Stimulated activated CD4-positive, alpha-beta T cell treated with anti-CD3 and anti-CD28 coated beads, Interleukin-1b, Interleukin-23, amount 100 ng/mL, for 24 hours (primary cell): ENCODE measurements at regions not wholly inside any gene's neighbourhood (a gene's known extent, or its start where the extent isn't known, plus 50 kb on each side); places are given as distances from the start of the nearest gene placed in this dataset.

Experiments
- DNase-seq, 4 experiments: peaks; one replicate each; pipeline ENCODE4 v3.0.0-alpha.2; 2020; ENCODE audit warnings: low read depth in 4 of 4, low spot score in 1 of 4

DNA sequence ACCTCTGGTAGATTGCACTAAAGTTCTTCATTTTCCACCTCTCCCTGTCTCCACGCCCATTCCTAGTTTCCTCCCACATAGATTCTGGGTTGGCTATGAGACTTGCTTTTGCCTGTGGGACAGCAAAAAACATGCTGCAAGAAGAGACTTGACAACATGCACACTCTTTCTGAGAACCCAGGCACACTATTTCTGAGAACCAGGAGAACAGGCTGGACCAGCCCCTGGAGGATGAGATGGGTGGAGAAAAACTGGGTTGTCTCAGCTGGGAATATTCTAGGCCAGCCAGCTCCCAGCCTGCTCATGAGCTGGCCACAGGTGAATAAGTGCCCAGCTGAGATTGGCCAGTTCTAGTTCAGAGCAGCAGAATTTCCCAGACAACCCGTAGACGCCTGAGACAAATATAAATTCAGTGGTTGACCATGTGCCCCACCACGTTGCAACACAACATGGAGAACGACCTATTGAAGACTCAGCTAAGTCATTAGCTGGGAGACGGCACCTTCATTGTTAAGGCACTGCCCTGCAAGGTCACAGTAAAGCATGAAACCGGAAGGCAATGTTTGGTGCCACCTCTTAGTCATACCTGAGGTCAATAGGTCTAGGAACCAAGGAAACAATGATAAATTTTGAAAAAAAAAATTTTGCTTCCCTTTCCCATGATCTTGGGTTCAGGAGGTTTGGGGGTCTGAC lies 92.7 kb upstream of the AKR1E2 start:
- DNase-seq, result no peak

DNA sequence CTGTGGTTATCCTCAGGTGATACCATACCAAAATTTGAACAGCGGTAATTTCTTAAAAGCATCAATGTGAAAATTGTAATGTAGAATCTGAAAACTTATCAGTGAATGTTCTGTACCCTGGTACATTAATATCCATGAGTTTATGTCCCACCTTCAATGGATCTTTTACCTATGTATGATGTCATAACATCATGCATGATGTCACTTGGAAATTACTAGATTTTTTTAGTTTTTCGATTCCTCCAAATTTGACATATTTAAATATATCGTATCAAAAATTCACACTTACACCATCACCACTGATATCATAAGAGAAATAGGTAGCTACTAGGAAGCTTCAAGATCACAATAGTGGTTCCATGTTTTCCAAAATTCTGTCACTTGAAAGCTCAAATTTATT lies 95.0 kb upstream of the AKR1E2 start:
- DNase-seq, result no peak

DNA sequence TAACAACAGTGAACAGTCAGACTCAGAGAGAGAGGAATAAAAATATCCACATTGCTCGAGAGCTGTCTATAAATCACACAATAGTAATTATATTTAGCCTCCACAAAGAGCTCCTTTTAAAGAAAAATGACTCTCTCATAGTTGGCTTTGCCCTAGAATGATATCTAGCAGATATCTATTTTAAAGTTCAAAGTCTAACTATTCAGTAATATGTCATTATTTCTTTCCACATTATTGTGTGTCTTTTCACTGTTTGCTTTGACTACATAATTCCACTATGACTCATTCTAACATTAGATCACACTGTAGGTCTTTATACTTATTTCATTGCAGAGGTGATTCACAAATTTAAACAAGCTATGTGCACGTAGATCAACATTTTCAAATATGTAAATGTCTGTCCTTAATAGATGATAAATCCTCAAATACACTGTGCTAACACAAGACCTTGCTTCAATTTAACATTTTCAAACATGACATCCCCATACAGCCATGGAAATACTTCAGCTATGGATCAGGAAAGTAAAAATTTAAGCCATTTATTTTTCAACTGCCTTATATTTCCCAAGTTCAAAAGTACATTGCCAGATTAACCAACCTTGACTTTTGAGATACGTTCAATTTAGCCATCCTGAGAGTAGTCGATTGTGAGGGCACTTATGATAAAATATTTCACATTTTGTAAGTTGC lies 99.9 kb upstream of the AKR1E2 start:
- no peak for DNase-seq

DNA sequence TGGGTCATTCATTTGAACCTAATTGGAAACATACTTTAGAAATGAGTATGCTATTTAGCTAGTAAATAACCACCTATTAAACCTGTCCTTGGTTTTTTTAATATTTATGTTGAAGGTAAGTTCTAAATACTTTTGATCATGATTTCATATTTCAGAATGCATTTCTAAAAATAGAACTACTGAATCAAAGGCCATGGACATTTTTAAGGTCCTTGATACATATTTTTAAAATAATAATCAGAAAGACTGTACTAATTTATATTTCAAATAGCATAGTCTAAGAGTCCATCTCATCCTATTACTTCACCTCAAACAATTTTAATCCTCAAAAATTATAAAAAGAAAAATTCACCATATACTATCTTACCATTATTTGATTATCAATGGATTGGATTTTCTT lies 102.1 kb upstream of the AKR1E2 start:
- no peak for DNase-seq

DNA sequence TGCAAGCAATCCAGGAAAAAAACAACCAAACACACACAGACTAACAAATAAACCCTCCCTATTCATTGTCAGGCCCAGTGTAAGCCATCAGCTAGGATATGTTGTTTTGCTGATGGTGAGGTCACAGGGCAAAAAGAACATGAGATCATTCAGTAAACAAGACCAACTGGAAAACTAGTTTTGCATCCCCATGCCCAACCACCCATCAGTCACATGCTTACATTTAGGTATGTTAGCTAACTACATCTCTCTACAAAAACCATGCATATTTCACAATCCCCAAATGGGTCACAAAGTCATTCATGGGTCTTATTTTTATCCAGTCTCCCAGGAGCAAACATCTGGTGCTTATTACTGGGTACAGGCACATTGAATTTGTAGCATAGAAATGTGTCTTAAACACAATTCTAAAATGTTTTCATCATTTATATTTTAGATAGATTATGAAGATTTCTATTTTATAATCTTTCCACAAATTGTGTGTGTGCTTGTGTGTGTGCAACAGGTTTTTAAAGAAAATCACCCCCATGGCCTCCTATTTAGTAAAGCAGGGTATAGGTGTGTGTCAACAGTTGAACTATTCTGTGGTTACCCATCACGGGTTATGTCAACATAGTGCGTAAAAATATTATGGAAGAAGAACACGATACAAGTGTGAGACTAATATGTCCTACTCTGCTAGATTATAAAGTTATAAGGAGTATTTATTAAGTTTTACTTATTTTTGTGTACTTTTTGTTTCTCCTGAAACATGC lies 103.8 kb upstream of the AKR1E2 start:
- no peak for DNase-seq

DNA sequence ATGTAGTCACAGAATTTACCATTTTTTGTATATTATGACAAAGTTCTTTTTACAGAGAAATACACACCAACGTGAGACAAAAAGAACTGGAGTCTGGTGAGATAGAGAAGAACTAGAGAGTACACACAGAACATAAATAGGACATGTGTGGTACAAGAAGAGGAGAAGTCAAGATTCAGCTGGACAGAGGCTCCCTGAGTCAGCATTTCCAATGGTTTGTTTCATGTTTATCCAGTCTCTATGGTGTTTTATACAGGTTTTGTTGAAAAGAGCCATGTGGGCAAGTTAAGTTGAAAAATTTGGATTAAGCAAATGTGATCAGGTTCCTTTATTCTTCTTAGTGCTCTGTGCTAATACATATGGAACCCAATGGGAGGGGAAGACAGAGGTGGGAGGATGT lies 105.5 kb upstream of the AKR1E2 start:
- no peak for DNase-seq

DNA sequence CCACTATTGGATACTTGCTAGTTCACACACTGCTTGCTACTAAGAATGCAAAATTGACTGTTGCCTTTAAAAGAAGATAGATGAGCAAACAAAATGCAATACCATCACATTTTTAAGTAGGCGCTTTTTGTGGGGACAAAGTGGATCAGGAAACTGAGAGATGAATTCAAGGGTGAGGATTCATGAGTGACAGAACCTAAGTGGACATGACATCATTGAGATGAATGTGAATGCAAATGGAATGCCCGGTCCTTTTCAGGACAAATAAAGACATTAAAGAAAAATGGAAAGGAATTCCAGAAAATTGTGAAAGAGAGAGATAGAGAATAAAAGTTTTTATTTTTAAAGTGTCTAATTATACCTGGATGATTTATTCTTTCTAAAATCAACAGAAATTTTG lies 106.3 kb upstream of the AKR1E2 start:
- DNase-seq, result no peak

DNA sequence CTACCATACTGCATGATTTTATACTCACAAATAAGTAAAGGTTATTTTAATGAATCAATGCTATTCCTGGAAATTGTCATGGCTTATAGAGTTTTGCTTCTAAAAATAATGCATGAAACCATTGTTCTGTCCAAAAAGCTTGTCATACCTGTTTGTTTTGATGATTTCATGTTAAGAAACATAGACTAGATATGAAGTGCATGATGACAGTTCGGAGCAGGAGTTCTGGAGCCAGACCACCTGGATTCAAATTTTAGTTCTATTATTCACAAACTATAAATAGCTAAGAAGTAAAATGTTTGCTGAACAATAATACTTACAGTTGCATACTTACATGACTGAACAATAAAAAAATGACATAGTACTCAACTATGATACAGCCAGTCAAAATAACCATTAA lies 107.0 kb upstream of the AKR1E2 start:
- DNase-seq, result no peak

DNA sequence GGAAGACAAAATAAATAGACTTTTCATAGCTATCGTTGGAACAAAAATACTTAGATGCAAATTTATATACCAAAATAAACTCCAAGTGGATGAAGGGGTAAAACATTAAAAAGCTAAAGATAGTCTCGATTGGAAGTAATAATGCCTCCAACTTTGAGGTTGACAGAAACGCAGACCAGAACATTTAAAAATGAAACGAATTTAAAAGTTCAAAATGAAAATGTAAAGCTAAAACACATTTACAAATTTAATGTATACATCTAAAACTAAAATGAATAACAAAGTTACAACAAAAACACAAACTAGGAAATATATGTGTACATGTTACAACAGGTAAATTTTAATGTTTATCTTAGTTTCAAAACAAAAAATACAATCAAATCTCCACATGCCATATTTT lies 107.5 kb upstream of the AKR1E2 start:
- no peak for DNase-seq

DNA sequence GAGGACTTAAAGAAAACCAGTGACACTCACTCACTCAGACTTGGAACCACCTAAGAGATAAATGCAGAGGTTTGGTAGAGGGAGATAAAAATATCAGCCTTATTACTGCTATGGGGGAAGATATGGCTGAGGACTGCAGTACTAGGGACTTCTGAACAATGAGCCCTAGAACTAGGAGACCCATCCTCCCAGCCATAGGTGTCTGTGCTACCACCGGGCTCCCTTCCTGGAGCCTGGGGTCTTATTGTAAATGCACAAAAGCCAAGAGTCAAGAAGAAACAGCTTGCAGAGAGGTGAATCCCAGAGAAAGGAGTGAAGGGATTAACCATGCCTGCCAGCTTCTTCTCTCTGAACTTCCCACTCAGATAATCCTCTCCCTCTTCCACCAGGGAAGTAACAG lies 108.3 kb upstream of the AKR1E2 start:
- no peak for DNase-seq

DNA sequence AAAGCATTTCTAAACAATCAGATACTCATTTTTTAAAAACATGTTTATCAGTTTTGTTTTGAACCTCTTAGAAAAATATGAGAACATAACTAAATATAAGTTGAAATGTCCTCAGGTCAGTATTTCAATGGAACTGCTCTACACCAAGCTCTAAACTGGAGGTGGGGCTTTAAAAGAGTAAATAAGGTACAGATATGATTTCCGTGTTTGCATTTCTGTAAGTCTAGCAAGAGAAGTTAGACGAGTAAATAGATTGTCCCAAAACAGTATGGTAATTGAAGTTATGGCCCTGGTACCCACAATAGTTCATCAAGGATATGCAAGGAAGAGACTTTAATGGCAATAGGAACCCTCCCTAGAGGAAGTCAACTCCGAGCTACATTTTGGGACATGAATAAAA lies 115.1 kb upstream of the AKR1E2 start:
- no peak for DNase-seq

DNA sequence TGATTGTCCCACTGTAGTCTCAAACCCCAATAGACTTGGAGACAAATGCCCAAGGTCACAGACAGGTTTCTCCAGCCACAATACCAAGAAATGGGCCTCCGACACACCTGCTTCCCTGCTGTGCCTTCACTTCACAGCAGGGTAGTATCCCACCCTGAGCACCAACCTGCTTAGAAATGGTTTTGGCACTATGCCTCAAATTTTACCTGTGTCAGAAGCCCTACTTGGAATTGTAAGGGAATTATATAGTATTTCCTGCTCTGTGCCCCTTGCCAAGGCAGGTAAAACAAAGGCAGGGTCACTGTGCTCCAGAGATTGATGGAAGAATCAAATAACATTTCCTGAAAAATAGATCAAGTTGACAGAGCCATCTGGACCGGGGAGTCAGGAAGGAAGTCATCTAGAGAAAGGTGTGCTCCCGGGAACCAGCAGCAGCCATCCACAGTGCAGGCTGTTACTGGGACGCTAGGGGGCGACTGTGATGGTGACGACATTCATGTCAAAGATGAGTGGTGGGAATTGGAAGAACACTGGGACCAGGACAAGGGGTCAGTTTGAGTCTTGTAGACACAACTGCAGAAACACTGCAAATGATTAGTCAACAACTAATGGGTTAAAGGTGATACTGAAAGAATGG lies 117.8 kb upstream of the AKR1E2 start:
- DNase-seq, result no peak

DNA sequence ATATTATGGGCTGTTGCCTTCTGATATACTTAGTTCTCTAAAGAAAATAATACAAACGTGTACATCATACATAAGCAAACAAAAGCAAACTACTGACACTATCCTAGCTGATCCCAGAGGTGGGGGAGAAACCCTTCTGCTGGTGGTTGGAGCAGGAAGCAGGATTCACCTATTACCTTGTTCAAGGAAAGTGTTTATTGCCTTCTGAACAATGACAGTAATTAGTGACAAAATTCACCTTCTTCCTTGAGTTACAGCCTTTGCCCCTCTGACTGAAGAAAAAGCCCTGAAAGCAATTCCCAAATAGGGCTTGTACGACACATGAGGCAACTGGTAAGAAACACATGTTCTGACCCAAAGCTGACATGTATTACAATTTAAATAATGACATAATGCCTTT lies 118.8 kb upstream of the AKR1E2 start:
- DNase-seq, result no peak

DNA sequence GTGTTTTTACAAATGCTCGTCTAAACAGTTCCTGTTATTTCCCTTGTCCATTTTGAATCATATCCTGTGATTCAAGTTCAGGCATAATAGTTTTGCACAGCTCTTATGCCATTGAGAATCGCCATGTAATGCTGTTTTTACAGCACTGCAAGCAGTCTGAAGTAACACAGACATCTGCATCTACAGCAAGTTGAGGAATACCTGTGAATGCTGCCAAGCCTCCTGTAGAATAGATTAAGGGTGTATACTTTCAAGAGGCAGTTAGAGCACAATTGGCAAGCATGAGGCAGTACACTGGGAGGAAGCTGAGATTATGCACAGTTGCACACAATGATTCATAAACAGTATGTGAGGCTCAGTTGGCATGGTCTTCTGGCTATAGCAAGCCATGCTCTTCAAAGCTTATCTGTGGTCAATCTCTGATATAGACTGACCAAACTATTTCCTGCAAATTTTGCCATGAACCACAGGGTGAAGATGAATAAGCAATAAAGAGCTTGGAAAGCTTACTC lies 121.9 kb upstream of the AKR1E2 start:
- no peak for DNase-seq

DNA sequence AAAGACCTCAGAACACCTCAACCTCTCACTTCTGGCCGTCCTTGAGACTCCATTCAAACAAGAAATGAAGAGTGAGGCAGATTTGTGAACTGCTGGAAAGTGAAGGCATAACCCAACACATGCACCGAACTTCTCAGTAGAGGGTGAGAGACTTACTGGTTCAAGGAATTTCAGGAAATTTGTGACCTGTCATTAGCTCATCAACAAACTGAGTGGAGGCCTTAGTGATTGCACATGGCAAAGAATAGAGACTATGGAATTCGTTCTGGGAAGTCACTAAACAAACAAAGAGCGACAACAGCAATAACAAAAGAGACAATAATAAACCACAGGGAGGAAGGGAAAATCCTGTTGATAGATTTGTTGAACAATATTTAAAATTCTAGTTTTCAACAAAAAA lies 125.0 kb upstream of the AKR1E2 start:
- no peak for DNase-seq

DNA sequence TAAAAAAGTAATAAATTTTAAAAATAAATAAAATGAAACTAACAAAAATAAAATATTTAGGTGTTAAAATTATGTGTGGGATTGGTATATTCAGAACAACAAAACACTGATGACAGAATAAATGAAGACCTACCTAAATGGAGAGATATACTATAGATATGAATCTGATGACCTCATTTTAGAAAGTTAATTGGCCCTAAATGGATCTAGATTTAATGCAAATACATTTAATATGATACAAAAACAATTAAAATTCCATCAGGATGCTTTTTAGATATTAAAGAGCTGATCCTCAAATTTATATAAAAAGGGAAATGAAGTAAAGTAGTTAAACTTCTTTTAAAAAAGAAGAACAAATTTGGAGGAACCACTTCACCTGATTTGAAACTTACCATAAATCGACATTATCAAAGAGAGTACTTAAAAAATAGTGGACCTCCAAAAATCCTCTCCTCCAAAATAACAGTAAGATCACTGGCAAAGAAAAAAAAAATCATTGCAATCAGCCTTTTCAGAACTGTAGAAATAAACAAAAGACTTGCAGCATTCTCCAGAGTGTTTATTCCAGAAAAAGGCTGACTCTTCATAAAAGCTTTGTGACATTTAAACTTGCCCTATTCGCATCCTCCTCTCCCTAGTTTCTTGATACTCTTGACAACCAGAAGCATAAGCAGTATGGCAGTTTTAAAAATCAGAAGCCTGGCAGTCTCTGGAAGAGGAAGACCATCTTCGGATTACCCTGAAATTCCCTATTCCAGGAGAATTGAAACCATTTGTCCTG lies 125.9 kb upstream of the AKR1E2 start:
- no peak for DNase-seq

DNA sequence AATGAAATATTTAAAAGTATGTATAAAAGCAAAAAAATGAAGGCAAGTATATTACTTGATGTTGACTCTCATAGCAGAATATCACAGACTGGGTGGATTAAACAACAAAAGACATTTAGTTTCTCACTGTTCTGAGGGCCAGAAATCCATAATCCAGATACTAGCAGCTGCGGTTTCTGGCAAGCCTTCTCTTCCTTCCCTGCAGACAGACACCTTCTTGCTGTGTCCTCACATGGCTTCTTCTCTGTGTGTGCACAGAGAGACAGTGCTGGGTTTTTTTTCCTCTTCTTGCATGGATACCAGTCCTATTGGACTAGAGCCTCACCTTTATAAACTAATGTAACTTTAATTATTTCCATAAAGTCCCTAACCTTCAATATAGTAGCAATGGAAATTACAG lies 127.9 kb upstream of the AKR1E2 start:
- DNase-seq, result no peak

DNA sequence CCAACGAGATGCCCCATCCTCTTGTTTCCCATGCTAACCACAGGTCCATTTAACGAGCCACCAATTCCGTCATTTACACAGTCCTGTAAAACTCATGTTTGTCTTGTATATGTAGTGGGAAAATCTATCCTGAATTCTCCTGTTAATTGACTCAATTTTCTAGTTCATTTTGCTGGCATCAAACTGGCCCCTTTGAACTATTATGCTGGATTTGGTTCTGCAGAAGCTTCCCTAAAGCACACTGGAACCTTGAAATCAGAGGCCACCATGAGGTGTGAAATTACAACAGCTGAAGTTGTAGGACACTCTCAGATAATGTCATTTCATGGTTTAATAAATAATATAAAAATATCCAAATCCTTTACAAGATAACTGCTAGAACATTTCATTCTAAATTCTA lies 129.8 kb upstream of the AKR1E2 start:
- no peak for DNase-seq

DNA sequence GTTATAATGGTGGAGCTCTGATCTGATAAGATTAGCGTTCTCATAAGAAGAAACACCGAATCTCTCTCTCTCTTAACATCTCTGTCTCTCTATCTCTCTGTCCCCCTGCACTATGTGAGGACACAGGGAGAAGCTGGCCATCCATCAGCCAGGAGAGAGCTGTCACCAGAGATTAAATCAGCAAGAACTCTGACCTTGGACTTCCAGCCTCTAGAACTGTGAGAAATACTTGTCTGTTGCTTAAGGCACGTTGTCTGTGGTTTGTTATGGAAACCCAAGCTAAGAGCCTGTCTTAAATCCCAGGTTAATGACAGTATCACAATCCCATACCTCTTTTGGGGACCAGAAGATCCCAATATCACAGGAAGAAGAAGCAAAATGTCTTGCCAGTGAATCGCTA lies 132.0 kb upstream of the AKR1E2 start:
- no peak for DNase-seq

DNA sequence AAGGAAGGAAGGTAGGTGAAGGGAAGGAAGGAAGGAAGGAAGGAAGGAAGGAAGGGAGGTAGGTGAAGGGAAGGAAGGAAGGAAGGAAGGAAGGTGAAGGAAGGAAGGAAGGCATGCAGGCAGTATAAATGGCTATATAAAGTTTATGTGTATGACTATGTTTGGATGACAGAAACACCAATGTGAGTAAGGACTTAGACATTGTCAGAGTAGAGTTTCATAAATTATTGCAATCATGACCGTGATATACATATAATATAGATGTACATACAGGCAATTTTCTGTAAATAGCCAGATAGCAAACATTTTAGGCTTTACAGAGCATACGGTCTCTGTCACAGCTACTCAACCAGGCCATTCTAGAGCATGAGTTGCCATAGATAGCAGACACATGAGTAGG lies 133.8 kb upstream of the AKR1E2 start:
- no peak for DNase-seq

DNA sequence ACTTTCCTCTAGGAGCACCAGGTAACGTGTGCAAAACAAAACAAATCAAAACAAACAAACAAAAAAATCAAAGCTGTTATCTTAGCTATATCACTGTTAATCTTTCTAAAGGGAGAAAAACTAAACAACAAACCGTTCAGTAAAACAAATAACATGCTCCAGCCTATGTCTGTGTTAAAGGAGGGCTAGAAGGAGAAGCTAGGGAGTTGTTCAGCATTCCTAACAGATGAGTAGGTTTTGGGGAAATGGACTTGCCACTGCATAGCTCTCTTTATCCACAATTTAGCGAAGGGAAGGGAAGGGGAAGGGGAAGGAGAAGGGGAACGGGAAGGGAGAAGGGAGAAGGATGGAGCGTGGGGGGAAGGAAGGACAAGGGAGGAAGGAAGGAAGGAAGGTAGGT lies 134.2 kb upstream of the AKR1E2 start:
- no peak for DNase-seq
